NCI-H69 (cell line): ENCODE measurements at regions not wholly inside any gene's neighbourhood (a gene's known extent, or its start where the extent isn't known, plus 50 kb on each side); places are given as distances from the start of the nearest gene placed in this dataset.
"Not testable (repeated sequence)": the region's sequence is repeated elsewhere in the genome, so short reads cannot be mapped to it uniquely, and the experiment has no call there.

ENCODE experiments used
- DNase-seq: peaks from one replicate; lab custom pipeline; 2025; lab: John Stamatoyannopoulos, UW

GRCh38 chr4:42284030-42284429 lies 113.3 kb upstream of the SHISA3 start:
- DNase-seq = no peak

DNA sequence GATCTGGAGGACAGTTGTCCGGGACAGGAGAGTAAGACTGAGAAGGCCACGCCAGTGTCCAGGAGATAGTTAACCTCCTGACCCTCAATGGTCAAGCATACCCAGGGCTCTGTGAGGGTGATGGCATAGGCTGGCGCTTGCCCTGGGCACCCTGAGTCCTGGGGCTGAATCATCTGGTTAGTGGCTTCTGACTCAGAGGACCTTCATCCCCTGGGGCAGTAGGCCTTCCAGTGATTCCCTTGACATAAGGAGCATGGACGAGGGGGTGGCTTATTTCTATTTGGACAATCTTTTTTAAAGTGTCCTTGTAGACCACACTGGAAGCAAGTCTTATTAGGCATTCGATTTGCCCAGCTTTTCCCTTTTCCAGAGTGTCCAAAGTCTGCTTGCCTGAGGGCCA lies 108.4 kb upstream of the SHISA3 start:
- DNase-seq = not testable (repeated sequence)

DNA sequence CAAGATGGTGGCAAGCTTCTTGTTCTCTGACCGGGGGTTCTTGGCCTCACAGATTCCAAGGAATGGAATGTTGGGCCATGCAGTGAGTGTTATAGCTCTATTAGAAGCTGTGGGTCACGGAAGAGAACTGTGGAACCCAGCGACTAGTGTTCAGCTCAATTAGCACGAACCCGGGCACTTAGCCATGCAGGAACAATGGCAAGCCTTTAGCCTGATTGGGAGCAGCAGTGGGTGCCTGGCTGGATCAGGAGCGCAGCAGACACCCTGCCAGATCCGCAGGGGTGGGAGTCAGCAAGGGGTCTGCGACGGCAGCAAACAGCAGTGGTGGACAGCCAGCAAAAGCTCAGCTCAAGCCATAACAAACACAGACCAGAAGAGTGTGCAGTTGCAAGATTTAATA lies 105.1 kb upstream of the SHISA3 start:
- not testable (repeated sequence) for DNase-seq

- DNase-seq = no peak
Observed at GRCh38 chr4:42293967-42294813, 103.1 kb upstream of the SHISA3 start.

GRCh38 chr4:42296196-42296595 lies 101.1 kb upstream of the SHISA3 start:
- DNase-seq = no peak

- DNase-seq = peak; percentile 3
Observed at GRCh38 chr4:42302348-42302747, 94.9 kb upstream of the SHISA3 start.

DNA sequence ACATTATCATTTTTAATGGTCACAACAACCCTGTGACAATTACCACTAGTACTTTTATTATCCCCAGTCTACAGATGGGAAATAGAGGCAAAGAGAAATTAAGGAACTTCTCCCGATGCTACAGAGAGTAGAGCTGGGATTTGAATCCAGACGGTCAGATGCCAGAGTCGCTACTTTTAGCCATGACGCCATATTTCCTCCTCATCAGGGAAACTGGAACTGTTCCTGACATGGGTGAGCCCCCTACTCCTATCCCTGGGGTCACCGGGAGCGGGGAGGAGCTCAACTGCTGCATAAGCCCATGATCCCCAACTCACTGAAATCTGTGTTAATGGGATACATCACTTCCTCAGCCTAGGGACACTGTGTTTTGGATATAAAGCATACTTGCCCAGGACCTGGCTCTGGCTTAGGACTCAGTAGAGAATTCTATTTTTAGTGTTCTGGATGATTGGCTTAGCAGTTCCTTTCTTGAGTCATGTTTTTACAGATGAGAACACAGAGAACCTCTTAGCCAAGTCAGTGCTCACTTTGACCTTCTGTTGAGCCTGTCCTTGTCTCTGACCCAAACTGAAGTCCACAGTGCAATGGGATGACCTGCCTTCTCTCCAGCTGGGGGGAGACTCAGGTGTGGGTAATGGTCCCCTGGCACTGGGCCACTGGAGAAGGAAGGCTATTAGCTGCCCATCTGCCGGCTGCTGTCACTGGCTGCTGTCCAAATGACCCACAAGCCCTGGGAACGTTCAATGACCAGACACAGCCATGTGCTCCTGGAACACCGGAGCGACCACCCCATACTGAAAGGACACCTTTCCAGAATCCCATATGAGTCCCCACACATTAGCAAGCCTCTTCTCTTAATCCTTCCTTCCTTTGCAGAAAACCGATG lies 90.8 kb upstream of the SHISA3 start:
- peak; percentile 1 for DNase-seq

GRCh38 chr4:42308247-42308646 lies 89.0 kb upstream of the SHISA3 start:
- no peak for DNase-seq

GRCh38 chr4:42309361-42310260 lies 87.7 kb upstream of the SHISA3 start:
- no peak for DNase-seq

- DNase-seq = no peak
Observed at GRCh38 chr4:42310358-42310757, 86.9 kb upstream of the SHISA3 start.

DNA sequence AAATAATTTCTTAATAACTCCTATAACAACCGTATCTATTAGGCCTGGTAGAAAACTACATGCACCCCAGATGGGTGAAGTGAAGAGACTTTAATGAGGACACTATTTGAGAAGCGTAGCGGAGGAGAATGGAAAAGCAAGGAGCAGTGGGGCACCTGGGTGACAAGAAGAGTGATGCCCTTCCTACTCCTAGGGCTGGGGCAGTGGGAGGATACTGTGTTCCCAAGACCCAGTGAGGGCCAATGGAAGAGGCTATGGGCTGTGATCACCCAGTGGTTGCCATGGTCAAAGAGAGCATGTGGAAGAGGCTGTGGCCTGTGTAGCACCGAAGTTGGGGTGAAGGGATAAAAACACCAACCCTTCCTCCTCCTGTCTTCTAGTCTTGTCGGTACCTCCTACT lies 86.5 kb upstream of the SHISA3 start:
- DNase-seq = no peak

GRCh38 chr4:42311591-42311990 lies 85.7 kb upstream of the SHISA3 start:
- DNase-seq = no peak

GRCh38 chr4:42313420-42313819 lies 83.9 kb upstream of the SHISA3 start:
- not testable (repeated sequence) for DNase-seq

- DNase-seq = no peak
Observed at GRCh38 chr4:42313872-42314271, 83.4 kb upstream of the SHISA3 start.

DNA sequence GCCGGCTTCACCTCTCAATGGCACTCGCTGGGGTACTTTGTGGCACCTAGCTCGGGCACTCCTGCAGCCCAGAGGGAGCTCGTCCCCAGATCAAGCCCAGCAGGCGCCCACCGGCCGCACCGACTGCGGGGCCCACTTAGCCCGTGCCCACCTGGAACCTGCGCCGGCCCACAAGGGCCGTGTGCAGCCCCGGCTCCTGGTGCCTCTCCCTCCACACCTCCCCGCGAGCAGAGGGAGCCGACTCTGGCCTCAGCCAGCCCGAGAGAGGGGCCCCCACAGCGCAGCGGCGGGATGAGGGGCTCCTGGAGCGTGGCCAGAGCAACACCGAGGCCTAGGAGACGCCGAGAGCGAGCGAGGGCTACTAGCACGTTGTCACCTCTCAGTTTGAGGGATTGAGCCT lies 82.1 kb upstream of the SHISA3 start:
- DNase-seq = no peak

DNA sequence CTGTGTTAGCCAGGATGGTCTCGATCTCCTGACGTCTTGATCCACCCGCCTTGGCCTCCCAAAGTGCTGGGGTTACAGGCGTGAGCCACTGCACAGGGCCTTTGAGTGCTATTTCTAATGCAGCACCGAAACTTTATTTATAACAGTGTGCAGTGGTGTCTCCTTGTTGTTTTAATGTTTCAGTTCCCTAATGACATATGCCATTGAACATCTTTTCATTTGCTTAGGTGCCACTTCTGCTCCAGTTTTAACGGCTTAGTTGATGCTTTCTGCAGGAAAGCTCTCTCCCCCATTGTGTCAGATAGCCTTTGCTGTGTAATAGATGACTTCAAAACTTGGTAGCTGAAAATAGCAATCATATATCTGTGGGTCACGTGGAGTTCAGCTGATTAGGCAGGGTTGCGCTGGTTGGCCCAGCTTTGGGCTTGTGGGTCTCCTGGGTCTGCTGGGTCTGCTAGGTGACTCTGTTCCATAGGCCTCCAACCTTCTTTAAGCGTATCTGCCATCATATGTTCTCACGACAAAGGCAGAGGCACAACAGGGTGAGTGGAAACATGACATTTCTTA lies 76.4 kb upstream of the SHISA3 start:
- DNase-seq = no peak

GRCh38 chr4:42326040-42326439 lies 71.2 kb upstream of the SHISA3 start:
- DNase-seq = no peak

DNA sequence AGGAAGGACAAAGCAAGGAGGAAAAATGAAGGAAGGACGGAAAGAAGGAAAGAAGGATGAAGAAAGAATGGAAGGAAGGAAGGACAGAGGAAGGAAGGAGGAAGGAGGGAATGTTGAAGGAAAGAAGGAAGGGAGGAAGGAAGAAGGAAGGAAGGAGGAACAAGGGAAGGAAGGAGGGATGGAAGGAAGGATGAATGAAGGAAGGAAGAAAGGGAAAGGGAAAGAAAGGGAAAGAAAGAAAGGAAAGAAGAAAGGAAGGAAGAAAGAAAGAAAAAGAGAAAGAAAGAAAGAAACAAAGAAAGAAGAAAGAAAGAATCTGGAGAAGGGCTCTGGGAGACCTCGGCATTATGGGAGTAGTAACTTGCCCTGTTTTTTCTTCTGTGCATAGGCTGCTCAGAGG lies 70.8 kb upstream of the SHISA3 start:
- no peak for DNase-seq

DNA sequence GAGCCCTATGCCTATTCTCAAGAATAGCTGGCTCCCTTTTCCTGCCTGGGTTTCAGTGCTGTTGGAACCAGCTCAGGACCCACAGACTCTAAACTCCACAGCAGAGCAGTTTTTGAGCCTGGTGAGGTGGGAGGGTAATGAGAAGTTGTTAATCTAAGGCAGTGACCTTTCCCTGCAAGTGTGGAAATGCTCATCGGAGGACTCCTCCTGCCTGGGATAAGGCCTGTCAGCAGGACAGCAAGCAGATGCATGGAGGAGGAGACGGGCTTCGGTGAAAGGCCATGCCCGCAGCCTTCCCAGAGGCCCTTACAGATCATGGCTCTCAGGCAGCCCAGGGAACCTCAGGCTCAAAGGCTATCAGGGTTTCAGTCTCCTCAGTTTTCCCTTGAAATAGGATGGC lies 70.0 kb upstream of the SHISA3 start:
- peak; percentile 0 for DNase-seq

GRCh38 chr4:42328978-42329377 lies 68.3 kb upstream of the SHISA3 start:
- DNase-seq = no peak

GRCh38 chr4:42329421-42329820 lies 67.9 kb upstream of the SHISA3 start:
- no peak for DNase-seq
